ENCODE measurements at regions not wholly inside any gene's neighbourhood (a gene's known extent, or its start where the extent isn't known, plus 50 kb on each side); places are given as distances from the start of the nearest gene placed in this dataset.

GRCh38 chr1:198472997-198473396, 67.5 kb downstream of the ATP6V1G3 start:
- no peak overlapping the region for H3K4me3 ChIP-seq (ENCODE audit: control insufficient read depth, low read depth, low read length)
- no peak for TF ChIP-seq CTCF (IDR thresholded peaks at IDR 0.05; ENCODE audit: control insufficient read depth, insufficient read depth, low read depth, low read length, missing control alignments)
- DNase-seq (ENCODE audit: low read depth), result no peak

- H3K4me3 ChIP-seq (ENCODE audit: control insufficient read depth, low read depth, low read length), result no peak overlapping the region
- DNase-seq (ENCODE audit: low read depth), result no peak
- no peak for TF ChIP-seq CTCF (IDR thresholded peaks at IDR 0.05; ENCODE audit: control insufficient read depth, insufficient read depth, low read depth, low read length, missing control alignments)
Observed at GRCh38 chr1:198472119-198472518, 68.4 kb downstream of the ATP6V1G3 start.

- TF ChIP-seq CTCF (IDR thresholded peaks at IDR 0.05; ENCODE audit: control insufficient read depth, insufficient read depth, low read depth, low read length, missing control alignments), result no peak
- no peak for DNase-seq (ENCODE audit: low read depth)
- H3K4me3 ChIP-seq (ENCODE audit: control insufficient read depth, low read depth, low read length), result no peak overlapping the region
Observed at GRCh38 chr1:198467907-198468306, 72.6 kb downstream of the ATP6V1G3 start.

- no peak for TF ChIP-seq CTCF (IDR thresholded peaks at IDR 0.05; ENCODE audit: control insufficient read depth, insufficient read depth, low read depth, low read length, missing control alignments)
- DNase-seq (ENCODE audit: low read depth), result no peak
- H3K4me3 ChIP-seq (ENCODE audit: control insufficient read depth, low read depth, low read length), result no peak overlapping the region
Observed at GRCh38 chr1:198467342-198467741, 73.1 kb downstream of the ATP6V1G3 start.

- DNase-seq (ENCODE audit: low read depth), result peak; percentile 59
- no peak overlapping the region for H3K4me3 ChIP-seq (ENCODE audit: control insufficient read depth, low read depth, low read length)
- TF ChIP-seq CTCF (IDR thresholded peaks at IDR 0.05; ENCODE audit: control insufficient read depth, insufficient read depth, low read depth, low read length, missing control alignments), result peak; percentile 52
Observed at GRCh38 chr1:198465201-198466144, 75.0 kb downstream of the ATP6V1G3 start.

GRCh38 chr1:198463709-198464108, 76.8 kb downstream of the ATP6V1G3 start:
- TF ChIP-seq CTCF (IDR thresholded peaks at IDR 0.05; ENCODE audit: control insufficient read depth, insufficient read depth, low read depth, low read length, missing control alignments), result no peak
- H3K4me3 ChIP-seq (ENCODE audit: control insufficient read depth, low read depth, low read length), result no peak overlapping the region
- no peak for DNase-seq (ENCODE audit: low read depth)

All from AG09309 (cell line).